ENCODE measurements at regions not wholly inside any gene's neighbourhood (a gene's known extent, or its start where the extent isn't known, plus 50 kb on each side); places are given as distances from the start of the nearest gene placed in this dataset.

GRCh38 chr13:102510072-102510471 is 86.7 kb upstream of the TPP2 start:
- no peak for TF ChIP-seq CTCF (IDR thresholded peaks at IDR 0.05; ENCODE audit: insufficient read depth, low read depth, low read length)
- no peak for DNase-seq (ENCODE audit: low read depth)
- Histone ChIP-seq H3K27me3 (ENCODE audit: control insufficient read depth, insufficient read depth, low read length) (no peaks in the 10 kb centered on the region), H3K4me3 (ENCODE audit: low read depth, low read length) (no peak overlapping the region), H3K36me3 (ENCODE audit: control insufficient read depth, insufficient read depth, low read length) (no peaks in the 10 kb centered on the region)
- ChIA-PET CTCF (no interaction called here), POLR2A (no interaction called here)

- CTCF ChIA-PET, result no interaction called here
- no peaks in the 10 kb centered on the region for H3K27me3 ChIP-seq (ENCODE audit: control insufficient read depth, insufficient read depth, low read length)
- POLR2A ChIA-PET, result no interaction called here
Observed at GRCh38 chr13:102508411-102508810, 88.4 kb upstream of the TPP2 start.

GRCh38 chr13:102504002-102504401 is 92.8 kb upstream of the TPP2 start:
- no peak for DNase-seq (ENCODE audit: low read depth)
- Histone ChIP-seq H3K36me3 (ENCODE audit: control insufficient read depth, insufficient read depth, low read length) (no peaks in the 10 kb centered on the region), H3K4me3 (ENCODE audit: low read depth, low read length) (no peak overlapping the region), H3K27me3 (ENCODE audit: control insufficient read depth, insufficient read depth, low read length) (no peaks in the 10 kb centered on the region)
- ChIA-PET CTCF (no interaction called here), POLR2A (no interaction called here)
- no peak for TF ChIP-seq CTCF (IDR thresholded peaks at IDR 0.05; ENCODE audit: insufficient read depth, low read depth, low read length)

More at GRCh38 chr13:102508411-102508810, 88.4 kb upstream of the TPP2 start:
- DNase-seq (ENCODE audit: low read depth), result no peak
- no peaks in the 10 kb centered on the region for H3K36me3 ChIP-seq (ENCODE audit: control insufficient read depth, insufficient read depth, low read length)
- TF ChIP-seq CTCF (IDR thresholded peaks at IDR 0.05; ENCODE audit: insufficient read depth, low read depth, low read length), result no peak
- no peak overlapping the region for H3K4me3 ChIP-seq (ENCODE audit: low read depth, low read length)

GRCh38 chr13:102495663-102496062 is 93.8 kb upstream of the FGF14 start:
- ChIA-PET CTCF (no interaction called here), POLR2A (no interaction called here)
- no peak for TF ChIP-seq CTCF (IDR thresholded peaks at IDR 0.05; ENCODE audit: insufficient read depth, low read depth, low read length)
- H3K36me3 ChIP-seq (ENCODE audit: control insufficient read depth, insufficient read depth, low read length), result no peaks in the 10 kb centered on the region
- H3K4me3 ChIP-seq (ENCODE audit: low read depth, low read length), result no peak overlapping the region
- DNase-seq (ENCODE audit: low read depth), result no peak
- H3K27me3 ChIP-seq (ENCODE audit: control insufficient read depth, insufficient read depth, low read length), result no peaks in the 10 kb centered on the region

- ChIA-PET CTCF (no interaction called here), POLR2A (no interaction called here)
- no peak for TF ChIP-seq CTCF (IDR thresholded peaks at IDR 0.05; ENCODE audit: insufficient read depth, low read depth, low read length)
- H3K36me3 ChIP-seq (ENCODE audit: control insufficient read depth, insufficient read depth, low read length), result no peaks in the 10 kb centered on the region
- no peaks in the 10 kb centered on the region for H3K27me3 ChIP-seq (ENCODE audit: control insufficient read depth, insufficient read depth, low read length)
- no peak overlapping the region for H3K4me3 ChIP-seq (ENCODE audit: low read depth, low read length)
- DNase-seq (ENCODE audit: low read depth), result no peak
Observed at GRCh38 chr13:102487330-102487729, 85.5 kb upstream of the FGF14 start.

All from BJ (cell line).